HCT116 (cell line): ENCODE measurements at regions not wholly inside any gene's neighbourhood (a gene's known extent, or its start where the extent isn't known, plus 50 kb on each side); places are given as distances from the start of the nearest gene placed in this dataset.

ENCODE experiments used
- ATAC-seq: fragments of 200-7000 bp; cut with Tn5 transposase; 2 replicates; pipeline ENCODE4 v1.9.1; 2020; ENCODE audit warnings: mild to moderate bottlenecking, moderate library complexity
- BruUV-seq: library from RNA; stranded (reverse); fragments of 400-500 nt; replicated peaks from 2 replicates; lab custom pipeline; 2021; lab: Mats Ljungman, UMichigan
- CTCF ChIA-PET: fragments of 300-600 bp; sonication (Branson Sonifier 250); formaldehyde crosslinking; loops from one replicate; lab custom pipeline; 2021; ENCODE audit warnings: antibody characterized with exemption; lab: Charles Lee
- POLR2A ChIA-PET: fragments of 300-600, 350-600 bp; sonication (Branson Sonifier 250); formaldehyde crosslinking; loops from one replicate; lab custom pipeline; 2021; ENCODE audit warnings: antibody characterized with exemption; lab: Charles Lee
- RAD21 ChIA-PET, 2 experiments: fragments of 300-600 bp; sonication (Branson Sonifier 250); formaldehyde crosslinking; loops; one replicate each; lab custom pipeline; 2023; ENCODE audit warnings: low total read pairs in 2 of 2; ENCODE audit not compliant: uncharacterized antibody in 2 of 2, unreplicated experiment in 2 of 2, low non-redundant PET in 1 of 2; lab: Charles Lee
- DNase-seq: peaks from one replicate; pipeline ENCODE4 v3.0.0-alpha.2; 2010; ENCODE audit warnings: low read depth, low spot score
- H2AFZ ChIP-seq: fragments of 200-600 bp; shearing (Covaris generic), sonication (generic); 2 replicates; pipeline ENCODE4 v1.6.1; 2017; ENCODE audit warnings: low read depth, mixed run types, mixed read lengths, antibody characterized with exemption, low read length; ENCODE audit not compliant: poor library complexity, severe bottlenecking
- H3K27ac ChIP-seq: 2 replicates; pipeline ENCODE4 v1.5.1; 2012; ENCODE audit warnings: low read depth, low read length
- H3K27me3 ChIP-seq: fragments of 200-600 bp; sonication (generic); 2 replicates; pipeline ENCODE4 v1.6.1; 2016; ENCODE audit warnings: mixed run types, low read length, mixed read lengths; ENCODE audit not compliant: insufficient read depth
- H3K36me3 ChIP-seq, 2 experiments: fragments of 200-500 bp in 1 of 2; fragments of 200-600 bp in 1 of 2; sonication (Bioruptor generic) in 1 of 2; sonication (generic) in 1 of 2; 2 replicates each; pipeline versions ENCODE4 v1.5.1 to v1.6.1; 2014 to 2016; ENCODE audit warnings: low read length in 2 of 2, inconsistent platforms in 1 of 2, mixed read lengths in 1 of 2, mixed run types in 1 of 2; ENCODE audit not compliant: insufficient read depth in 2 of 2, control insufficient read depth in 1 of 2
- H3K4me1 ChIP-seq, 2 experiments: fragments of 200-600 bp in 1 of 2; sonication (generic) in 1 of 2; 2 replicates each; pipeline versions ENCODE4 v1.5.1 to v1.6.1; 2012 to 2017; ENCODE audit warnings: low read length in 2 of 2, inconsistent platforms in 1 of 2, mild to moderate bottlenecking in 1 of 2, mixed read lengths in 1 of 2, mixed run types in 1 of 2, moderate library complexity in 1 of 2; ENCODE audit not compliant: insufficient read depth in 2 of 2, control insufficient read depth in 1 of 2
- H3K4me2 ChIP-seq: fragments of 200-600 bp; sonication (generic); 2 replicates; pipeline ENCODE4 v1.6.1; 2017; ENCODE audit warnings: mixed run types, low read length, mixed read lengths
- H3K4me3 ChIP-seq, 2 experiments: fragments of 200-600 bp in 1 of 2; sonication (generic) in 1 of 2; replicated peaks in 1 of 2; 2 replicates each; pipeline ENCODE4 v1.5.1; 2011 to 2016; ENCODE audit warnings: low read length in 2 of 2, control low read depth in 1 of 2, low read depth in 1 of 2, mild to moderate bottlenecking in 1 of 2, mixed read lengths in 1 of 2, mixed run types in 1 of 2
- H3K79me2 ChIP-seq: fragments of 200-600 bp; sonication (generic); 2 replicates; pipeline ENCODE4 v1.6.1; 2017; ENCODE audit warnings: mild to moderate bottlenecking, mixed run types, low read length, moderate library complexity, mixed read lengths; ENCODE audit not compliant: insufficient read depth
- H3K9ac ChIP-seq: fragments of 200-600 bp; sonication (generic); 2 replicates; pipeline ENCODE4 v1.6.1; 2016; ENCODE audit warnings: low read length, mixed read lengths
- H3K9me2 ChIP-seq: fragments of 200-600 bp; sonication (generic), shearing (Covaris generic); 2 replicates; pipeline ENCODE4 v1.6.1; 2017; ENCODE audit warnings: mixed run types, mild to moderate bottlenecking, moderate library complexity; ENCODE audit not compliant: insufficient read depth
- H3K9me3 ChIP-seq, 2 experiments: fragments of 200-500 bp in 1 of 2; fragments of 200-600 bp in 1 of 2; sonication (Bioruptor generic) in 1 of 2; sonication (generic) in 1 of 2; 2 replicates each; pipeline ENCODE4 v1.6.1; 2014 to 2017; ENCODE audit warnings: low read length in 2 of 2, mixed read lengths in 2 of 2, inconsistent platforms in 1 of 2, low read depth in 1 of 2, mild to moderate bottlenecking in 1 of 2, mixed run types in 1 of 2, moderate library complexity in 1 of 2; ENCODE audit not compliant: control insufficient read depth in 1 of 2, insufficient read depth in 1 of 2
- H4K20me1 ChIP-seq: fragments of 200-600 bp; sonication (generic), shearing (Covaris generic); 2 replicates; pipeline ENCODE4 v1.6.1; 2017; ENCODE audit warnings: mixed run types, mild to moderate bottlenecking, moderate library complexity; ENCODE audit not compliant: insufficient read depth
- CBX3 ChIP-seq: IDR thresholded peaks from 2 replicates; pipeline ENCODE4 v1.6.1; 2012; ENCODE audit warnings: low read depth
- ELF1 ChIP-seq: IDR thresholded peaks from 2 replicates; pipeline ENCODE4 v1.6.1; 2012; ENCODE audit warnings: low read depth, borderline replicate concordance
- JUND ChIP-seq: IDR thresholded peaks from 2 replicates; pipeline ENCODE4 v1.6.1; 2012
- RAD21 ChIP-seq: IDR thresholded peaks from 2 replicates; pipeline ENCODE4 v1.6.1; 2012; ENCODE audit warnings: low read depth, mild to moderate bottlenecking
- REST ChIP-seq: IDR thresholded peaks from 2 replicates; pipeline ENCODE4 v1.6.1; 2012; ENCODE audit warnings: low read depth
- SP1 ChIP-seq: IDR thresholded peaks from 2 replicates; pipeline ENCODE4 v1.6.1; 2012; ENCODE audit warnings: low read depth
- ZFX ChIP-seq: fragments of 450-650 bp; IDR thresholded peaks from 2 replicates; pipeline ENCODE4 v1.6.1; 2017
- intact Hi-C: fragments of 100-400 bp; cut with micrococcal nuclease; formaldehyde crosslinking; loops from 2 replicates; pipeline ENCODE4 v1.10.0; 2022

- no peak for TF ChIP-seq REST
- TF ChIP-seq JUND: no peak
- TF ChIP-seq ELF1: no peak
- no peak for TF ChIP-seq ZFX
- no peak for TF ChIP-seq RAD21
- no peak for TF ChIP-seq SP1
Observed at GRCh38 chr2:223314811-223315210, 262.8 kb downstream of the KCNE4 start (continued).

DNA sequence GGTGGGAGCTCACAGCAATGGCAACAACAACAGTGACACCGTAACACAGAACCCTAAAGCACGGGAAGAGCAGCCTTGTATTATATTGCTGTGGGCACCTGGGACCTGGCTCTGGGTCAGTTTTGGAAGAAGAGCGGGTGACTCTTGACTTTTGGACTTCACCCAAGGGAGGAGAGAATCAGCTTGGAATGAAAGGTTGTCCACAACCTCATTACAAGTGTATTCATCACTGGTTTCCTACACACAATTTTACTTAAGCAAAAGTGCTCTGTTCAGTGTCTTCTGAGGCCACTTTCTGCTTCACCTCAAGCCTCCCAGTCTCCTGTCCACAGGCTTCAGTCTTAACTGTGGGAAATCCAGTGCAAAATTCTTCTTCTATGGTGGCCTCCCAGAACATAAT, 263.8 kb downstream of the KCNE4 start:
- Histone ChIP-seq H3K27ac (no peak overlapping the region), H3K36me3 (no peaks in the 10 kb centered on the region), H2AFZ (no peak overlapping the region), H4K20me1 (no peaks in the 10 kb centered on the region), H3K79me2 (no peaks in the 10 kb centered on the region), H3K27me3 (no peaks in the 10 kb centered on the region), H3K4me2 (no peak overlapping the region), H3K4me3 (no peak overlapping the region), H3K9me2 (no peaks in the 10 kb centered on the region), H3K9ac (no peak overlapping the region), H3K4me1 (no peaks in the 10 kb centered on the region), H3K9me3 (no peaks in the 10 kb centered on the region)
- RAD21 ChIA-PET: no interaction called here
- ATAC-seq (no peak), DNase-seq (no peak)
- CTCF ChIA-PET: no interaction called here
- BruUV-seq: no TSS peak
- intact Hi-C loops: no loop called here
- POLR2A ChIA-PET: interaction anchor here (0.9 kb wide), 1 partner anchor 8 kb away, joined by 3 read pairs; no protein-coding TSS in a partner anchor
- TF ChIP-seq JUND: no peak
- TF ChIP-seq CBX3: no peak
